Stimulated activated CD8-positive, alpha-beta memory T cell treated with anti-CD3 and anti-CD28 coated beads, Interleukin-2, amount 100 ng/mL, for 48 hours (primary cell): ENCODE measurements at regions not wholly inside any gene's neighbourhood (a gene's known extent, or its start where the extent isn't known, plus 50 kb on each side); places are given as distances from the start of the nearest gene placed in this dataset.
"Not testable (repeated sequence)": the region's sequence is repeated elsewhere in the genome, so short reads cannot be mapped to it uniquely, and the experiment has no call there.

Source experiments
- DNase-seq, 2 donors: peaks; one replicate each; pipeline ENCODE4 v3.0.0-alpha.2; 2020; ENCODE audit warnings: low read depth in 2 of 2

GRCh38 chr3:59411186-59411585 is 361.4 kb upstream of the CFAP20DC start:
- no peak for DNase-seq

- DNase-seq: no peak
These were observed 358.3 kb upstream of the CFAP20DC start for GRCh38 chr3:59408047-59408624.

GRCh38 chr3:59407425-59407824 is 357.6 kb upstream of the CFAP20DC start:
- DNase-seq: no peak

- DNase-seq: no peak
These were observed 357.1 kb upstream of the CFAP20DC start for GRCh38 chr3:59406943-59407342.

- DNase-seq: no peak
These were observed 355.0 kb upstream of the CFAP20DC start for GRCh38 chr3:59404851-59405250.

- DNase-seq: no peak
These were observed 354.2 kb upstream of the CFAP20DC start for GRCh38 chr3:59404064-59404463.

- no peak for DNase-seq
These were observed 352.1 kb upstream of the CFAP20DC start for GRCh38 chr3:59401924-59402323.

GRCh38 chr3:59392116-59392515 is 342.3 kb upstream of the CFAP20DC start:
- DNase-seq: no peak

- DNase-seq: no peak
These were observed 341.3 kb upstream of the CFAP20DC start for GRCh38 chr3:59391131-59391530.

- no peak for DNase-seq
These were observed 338.9 kb upstream of the CFAP20DC start for GRCh38 chr3:59388555-59389270.

GRCh38 chr3:59386165-59386564 is 336.3 kb upstream of the CFAP20DC start:
- no peak for DNase-seq

- DNase-seq: no peak
These were observed 335.7 kb upstream of the CFAP20DC start for GRCh38 chr3:59385547-59385946.

- DNase-seq: no peak
These were observed 331.5 kb upstream of the CFAP20DC start for GRCh38 chr3:59381282-59381681.

- no peak for DNase-seq
These were observed 330.3 kb upstream of the CFAP20DC start for GRCh38 chr3:59380146-59380545.

- DNase-seq: no peak
These were observed 325.0 kb upstream of the CFAP20DC start for GRCh38 chr3:59374818-59375211.

GRCh38 chr3:59374091-59374817 is 324.4 kb upstream of the CFAP20DC start:
- no peak for DNase-seq

GRCh38 chr3:59372346-59372745 is 322.5 kb upstream of the CFAP20DC start:
- DNase-seq: no peak

- no peak for DNase-seq
These were observed 319.3 kb upstream of the CFAP20DC start for GRCh38 chr3:59368900-59369675.

- no peak for DNase-seq
These were observed 317.3 kb upstream of the CFAP20DC start for GRCh38 chr3:59367150-59367549.

- DNase-seq: no peak
These were observed 316.4 kb upstream of the CFAP20DC start for GRCh38 chr3:59366218-59366617.

GRCh38 chr3:59364496-59364895 is 314.7 kb upstream of the CFAP20DC start:
- no peak for DNase-seq

- DNase-seq: not testable (repeated sequence)
These were observed 310.5 kb upstream of the CFAP20DC start for GRCh38 chr3:59360312-59360711.
